CD4-positive, alpha-beta T cell treated with Interleukin-15 for 4 hours (primary cell): ENCODE measurements at regions not wholly inside any gene's neighbourhood (a gene's known extent, or its start where the extent isn't known, plus 50 kb on each side); places are given as distances from the start of the nearest gene placed in this dataset.

Experiments
- DNase-seq: peaks from one replicate; pipeline ENCODE4 v3.0.0-alpha.2; 2020; ENCODE audit warnings: low spot score

- no peak for DNase-seq
Measured at GRCh38 chr14:100438678-100439592, 115.8 kb downstream of the SLC25A47 start.

- no peak for DNase-seq
Measured at GRCh38 chr14:100439781-100440180, 116.6 kb downstream of the SLC25A47 start.

DNA sequence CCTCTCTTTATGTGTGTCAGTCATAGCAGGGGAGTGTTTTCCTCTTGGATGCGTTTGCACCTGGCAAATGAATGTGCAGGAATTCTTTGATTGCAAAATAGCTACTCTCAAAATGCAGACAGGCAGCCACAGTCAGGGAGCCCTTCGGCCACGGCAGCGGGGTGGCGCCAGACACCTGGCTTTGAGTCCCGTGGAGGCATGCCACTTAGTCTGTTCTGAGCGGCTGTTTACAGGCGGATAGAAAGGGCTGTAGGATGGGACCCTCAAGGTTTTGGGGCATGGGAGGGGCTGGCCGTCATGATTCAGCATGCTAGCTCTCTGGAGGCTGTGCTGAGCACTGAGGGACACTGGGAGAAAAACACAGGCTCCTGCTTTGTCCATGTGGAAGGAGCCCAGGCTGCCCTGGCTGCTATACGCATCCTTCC, 117.1 kb downstream of the SLC25A47 start:
- DNase-seq, result peak; percentile 12

DNA sequence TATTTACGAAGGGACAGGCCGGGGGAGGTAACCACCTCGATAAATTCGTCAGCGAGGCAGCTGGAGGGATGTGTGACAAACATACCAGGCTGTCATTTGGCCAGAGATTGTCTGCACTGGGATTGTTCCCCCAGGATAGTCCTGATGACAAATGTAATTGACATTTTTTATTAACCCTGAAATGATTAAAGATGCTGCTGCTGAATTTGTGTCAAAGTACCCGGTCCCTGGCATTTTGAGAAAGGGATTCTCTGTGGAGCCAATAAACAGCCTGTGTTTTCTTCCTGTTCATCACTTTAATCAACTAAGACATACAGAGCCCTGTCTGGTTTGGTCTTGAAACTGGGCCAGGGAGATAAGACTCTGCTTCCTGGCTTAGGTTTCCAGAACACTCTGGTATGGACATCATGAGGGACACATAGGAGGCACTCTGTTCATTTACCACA, 117.6 kb downstream of the SLC25A47 start:
- DNase-seq, result no peak

DNA sequence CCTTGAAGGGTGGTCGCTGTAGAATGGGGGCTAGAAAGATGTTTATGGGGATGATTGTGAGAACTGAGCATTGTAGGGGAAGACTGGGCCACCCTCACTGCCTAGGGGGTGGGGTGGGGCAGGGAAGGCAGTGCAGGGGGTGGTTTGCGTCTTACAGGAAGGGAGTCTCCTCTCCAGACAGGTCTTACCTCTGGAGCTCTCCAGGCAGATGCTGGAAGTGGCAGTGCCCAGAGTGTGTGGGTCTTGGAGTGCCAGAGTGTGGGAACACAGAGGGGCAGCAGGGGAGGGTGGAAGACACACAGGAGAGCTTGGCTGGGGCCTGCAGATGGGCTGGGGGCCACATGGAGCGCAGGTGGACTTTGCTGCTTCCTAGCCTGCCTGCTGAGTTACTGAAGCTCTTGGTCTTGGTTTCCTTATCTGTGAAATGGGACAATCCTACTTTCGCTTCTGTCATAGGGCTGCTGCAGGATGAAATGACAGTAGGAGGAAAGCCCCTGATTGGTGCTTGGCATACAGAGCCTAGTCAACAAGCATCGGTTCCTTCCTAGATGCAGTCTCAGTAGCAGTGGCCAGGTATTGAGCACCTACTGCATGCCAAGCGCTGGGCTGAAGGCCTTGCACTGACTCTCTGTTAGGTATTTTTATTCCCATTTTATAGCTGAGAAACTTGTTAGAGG, 118.3 kb downstream of the SLC25A47 start:
- no peak for DNase-seq

- DNase-seq, result no peak
Measured at GRCh38 chr14:100442036-100442435, 118.9 kb downstream of the SLC25A47 start.

DNA sequence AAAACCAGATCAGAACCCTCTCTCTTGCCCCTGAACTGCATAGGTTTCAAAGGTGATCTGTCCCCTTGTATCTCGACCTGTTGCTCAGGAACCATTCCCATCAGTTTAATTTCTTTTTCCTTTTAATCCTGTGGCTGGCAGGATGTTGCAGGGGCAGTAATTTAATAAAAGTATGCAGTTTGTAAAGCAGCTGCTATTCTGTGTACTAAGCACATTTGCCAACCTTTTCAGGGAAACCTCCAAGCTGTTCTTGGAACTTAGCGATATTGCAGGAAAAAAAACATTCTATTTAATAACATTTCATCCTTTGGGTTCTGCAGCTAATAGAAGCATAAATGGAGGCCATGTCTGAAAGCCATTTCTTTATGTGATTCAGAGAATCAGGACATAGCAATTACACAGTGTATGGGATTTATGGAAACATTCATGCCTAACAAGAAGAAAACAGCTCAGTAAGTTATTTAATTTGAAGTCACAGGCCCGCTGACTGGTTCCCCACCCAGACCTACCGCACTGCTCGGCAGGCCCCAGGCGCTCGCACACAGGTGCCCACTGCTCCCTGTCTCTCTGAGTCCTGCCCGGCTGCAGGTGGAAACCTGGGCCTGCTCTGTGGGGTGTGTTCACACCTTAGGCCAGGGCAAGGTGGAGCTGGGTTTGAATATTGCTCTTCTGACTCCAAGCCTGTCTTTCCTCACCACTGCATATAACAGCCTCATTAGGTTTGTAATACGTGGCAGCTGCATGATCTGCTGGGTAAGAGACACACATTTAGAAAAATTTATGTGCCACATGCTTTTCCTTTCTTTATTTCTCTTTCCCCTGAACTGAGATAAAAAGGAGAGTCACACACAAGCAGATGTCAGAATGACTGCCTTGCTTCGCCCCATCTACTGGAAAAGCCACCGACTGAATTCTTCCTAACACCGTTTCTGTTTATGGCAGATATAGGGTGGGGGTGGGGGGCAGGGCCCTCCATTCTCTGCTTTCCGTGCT, 119.7 kb downstream of the SLC25A47 start:
- no peak for DNase-seq

- no peak for DNase-seq
Measured at GRCh38 chr14:100443603-100444002, 120.5 kb downstream of the SLC25A47 start.

DNA sequence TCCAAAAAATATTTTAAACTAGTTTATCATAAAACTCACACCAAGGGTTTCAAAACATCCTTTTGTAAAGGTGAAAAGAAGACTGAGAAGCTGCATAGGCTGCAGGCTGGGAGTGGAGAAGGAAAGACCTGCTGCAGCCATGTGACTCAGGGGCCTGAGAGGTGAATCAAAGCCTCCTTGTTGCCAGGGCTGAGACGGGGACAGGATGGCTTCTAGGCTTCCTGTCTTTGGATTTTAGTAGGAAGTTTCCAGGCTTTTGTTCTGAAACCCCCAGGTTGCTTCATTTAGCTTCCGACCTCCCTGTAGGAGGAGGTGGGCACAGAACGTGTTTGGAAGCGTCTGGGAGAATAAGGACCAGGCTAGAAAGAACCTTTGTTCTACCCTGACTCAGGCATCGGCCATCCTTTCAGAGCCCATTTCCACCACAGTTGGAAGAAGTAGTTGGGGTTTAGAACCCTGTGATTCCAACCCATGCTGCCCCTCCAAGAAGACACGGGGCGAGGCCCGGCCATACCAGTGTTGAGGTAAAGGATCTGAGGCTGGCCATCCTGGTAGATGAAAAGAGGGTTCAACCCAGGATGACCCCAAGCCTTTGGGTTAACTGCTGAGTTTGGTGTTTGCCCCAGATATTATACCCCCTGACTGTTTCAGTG, 122.4 kb downstream of the SLC25A47 start:
- no peak for DNase-seq

GRCh38 chr14:100446572-100446971, 123.4 kb downstream of the SLC25A47 start:
- DNase-seq, result no peak

DNA sequence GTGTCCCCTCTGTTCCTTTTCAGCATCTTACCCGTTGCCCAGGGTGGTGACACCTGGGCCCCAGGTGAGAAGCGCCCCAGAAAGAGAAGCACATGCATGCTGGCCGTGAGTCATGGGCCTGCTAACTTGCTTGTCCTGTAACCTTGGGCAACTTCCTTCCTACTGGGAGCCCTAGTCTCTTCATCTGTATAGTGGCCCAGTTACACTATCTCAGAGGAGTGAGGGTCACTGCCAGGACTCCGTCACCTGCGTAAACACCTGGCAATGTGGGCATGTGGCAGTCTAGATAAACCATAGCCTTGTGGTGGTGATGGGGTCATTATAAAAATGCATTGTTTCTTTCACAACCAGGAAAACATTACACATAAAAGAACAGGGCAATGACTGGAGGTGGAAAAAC, 125.2 kb downstream of the SLC25A47 start:
- no peak for DNase-seq

- no peak for DNase-seq
Measured at GRCh38 chr14:100449225-100449987, 126.3 kb downstream of the SLC25A47 start.

DNA sequence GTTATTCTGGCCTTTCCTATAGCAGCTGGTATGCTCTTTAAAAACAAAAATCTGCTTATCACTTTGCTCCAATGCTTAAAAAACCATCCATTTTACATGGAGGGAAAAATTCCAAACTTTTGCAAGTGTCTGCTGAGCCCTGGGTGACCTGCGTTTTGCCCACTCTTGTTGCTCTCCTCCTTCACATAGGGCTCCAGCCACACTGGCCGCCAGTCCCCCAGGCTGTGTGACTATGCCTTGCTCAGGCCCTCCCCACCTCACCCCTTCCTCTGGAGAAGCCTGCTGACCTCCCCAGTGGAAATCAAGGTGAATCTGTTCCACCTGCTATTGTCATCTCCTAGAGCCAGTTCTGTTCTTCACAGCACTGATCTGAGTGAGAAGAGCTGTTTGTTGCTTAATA, 126.9 kb downstream of the SLC25A47 start:
- DNase-seq, result no peak

DNA sequence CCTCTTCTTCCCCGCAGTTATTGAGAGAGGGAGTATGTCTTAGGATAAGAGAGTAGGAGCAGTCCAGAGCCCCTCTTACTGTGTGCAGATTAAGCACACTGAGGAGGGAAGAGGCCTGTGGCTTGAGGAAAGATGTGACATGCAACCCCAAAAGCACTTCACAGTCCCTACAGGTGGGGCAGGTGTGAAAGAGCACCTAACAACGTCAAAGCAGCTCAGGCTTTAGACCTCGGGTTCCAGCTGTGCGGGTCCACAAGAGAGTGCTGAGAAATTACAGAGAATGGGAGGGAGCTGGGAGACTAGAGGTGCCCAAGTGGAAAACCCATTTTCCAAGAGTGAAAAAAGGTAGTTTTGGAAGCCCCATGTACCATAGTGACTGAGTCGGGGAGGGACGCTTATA, 127.6 kb downstream of the SLC25A47 start:
- no peak for DNase-seq

DNA sequence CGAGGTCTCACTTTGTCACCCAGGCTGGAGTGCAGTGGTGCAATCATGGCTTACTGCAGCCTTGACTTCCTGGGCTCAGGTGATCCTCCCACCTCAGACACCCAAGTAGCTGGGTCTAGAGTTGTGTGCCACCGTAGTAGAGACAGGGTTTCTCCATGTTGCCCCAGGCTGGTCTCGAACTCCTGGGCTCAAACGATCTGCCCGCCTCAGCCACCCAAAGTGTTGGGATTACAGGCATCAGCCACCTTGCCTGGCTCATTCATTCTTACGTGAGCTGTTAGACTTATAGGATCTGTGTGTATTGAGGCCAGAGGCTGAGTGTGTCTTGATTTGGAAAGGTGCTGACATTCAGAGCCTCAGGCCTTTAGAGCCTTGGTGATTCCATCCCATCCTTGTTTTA, 128.1 kb downstream of the SLC25A47 start:
- no peak for DNase-seq

GRCh38 chr14:100453930-100454329, 130.8 kb downstream of the SLC25A47 start:
- no peak for DNase-seq

DNA sequence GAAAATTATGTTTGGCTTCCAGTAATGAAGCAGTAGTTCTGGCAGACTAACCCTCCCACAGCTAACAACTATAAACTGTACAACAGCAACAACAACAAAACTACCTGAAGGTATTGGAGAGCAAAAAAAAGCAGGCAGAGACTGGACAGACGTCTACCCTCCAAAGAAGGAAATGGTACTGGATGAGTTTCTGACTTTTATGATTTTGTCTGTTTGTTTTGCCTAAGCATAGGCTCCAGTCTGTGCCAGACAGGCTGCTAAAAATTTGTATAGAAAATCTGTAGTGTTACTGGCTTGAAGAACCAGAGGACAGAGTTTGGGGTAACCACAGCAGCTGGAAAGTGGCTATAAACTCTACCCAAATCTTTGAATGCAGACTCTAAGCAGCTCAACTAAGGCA, 131.3 kb downstream of the SLC25A47 start:
- no peak for DNase-seq

GRCh38 chr14:100463937-100464336, 123.3 kb downstream of the BEGAIN start:
- no peak for DNase-seq

DNA sequence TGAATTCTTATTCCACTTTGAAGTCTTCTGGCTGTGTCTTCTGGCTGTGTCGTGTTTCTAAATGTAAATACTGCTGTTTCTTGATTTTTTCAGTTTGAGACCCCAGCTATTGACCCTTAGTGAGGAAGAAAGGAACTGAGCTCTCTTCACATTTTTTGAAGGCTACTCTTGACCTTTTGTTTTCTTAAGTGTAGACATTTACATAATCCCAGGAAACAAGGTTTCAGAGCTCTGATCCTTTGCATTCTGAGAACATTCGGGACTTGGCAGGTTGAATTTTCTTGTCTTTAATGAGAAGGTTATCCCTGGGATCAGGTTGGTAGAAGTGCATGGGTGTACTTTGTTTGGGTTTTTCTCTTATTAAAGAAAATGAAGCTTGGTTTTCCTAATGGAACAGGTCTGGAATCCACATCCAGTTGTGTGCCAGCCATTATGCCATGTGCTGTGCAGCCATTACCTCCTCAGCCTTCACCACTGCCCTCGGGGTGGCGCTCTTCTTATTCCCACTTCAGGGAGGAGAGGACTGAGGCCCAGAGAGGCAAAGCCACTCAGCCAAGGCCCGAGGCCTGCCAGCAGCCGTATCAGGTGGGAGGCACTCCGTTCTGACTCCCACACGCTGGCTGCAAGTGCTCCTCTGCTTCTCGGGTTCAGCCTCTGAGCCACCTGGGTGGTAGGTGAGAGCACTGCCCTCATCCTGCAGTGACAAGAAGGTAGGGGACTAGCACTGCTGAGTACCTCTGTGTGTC, 120.9 kb downstream of the BEGAIN start:
- no peak for DNase-seq
